ENCODE measurements at regions not wholly inside any gene's neighbourhood (a gene's known extent, or its start where the extent isn't known, plus 50 kb on each side); places are given as distances from the start of the nearest gene placed in this dataset.

DNA sequence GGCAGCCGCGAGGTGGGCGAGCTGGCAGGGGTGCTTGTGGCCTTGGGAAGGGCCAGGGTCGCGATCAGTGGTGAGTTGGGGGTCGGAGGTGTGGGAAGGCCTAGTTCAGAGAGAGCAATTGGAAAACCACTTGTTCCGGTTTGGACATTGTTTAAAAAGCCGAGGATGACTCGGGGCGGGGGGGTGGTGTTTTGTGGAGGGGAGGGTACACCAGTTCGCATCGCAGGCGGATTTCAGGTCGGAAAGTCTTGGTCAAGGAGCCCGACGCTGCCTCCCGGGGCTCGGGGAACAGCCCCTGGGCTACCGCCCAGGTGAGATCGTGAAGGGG is 66.4 kb downstream of the KPNA2 start:
- no peak for DNase-seq (ENCODE audit: unreplicated experiment)
- intact Hi-C loops (cut with micrococcal nuclease): loop anchor here (10.0 kb wide), 2 partner anchors 67 to 107 kb away; partner anchors contain the start of genes C17orf58 and KPNA2
- POLR2A ChIA-PET: interaction anchor here (0.7 to 3.5 kb wide), 7 partner anchors 11 to 385 kb away, joined by 3 to 20 read pairs (median 10); partner anchors contain the start of genes AMZ2 and KPNA2

DNA sequence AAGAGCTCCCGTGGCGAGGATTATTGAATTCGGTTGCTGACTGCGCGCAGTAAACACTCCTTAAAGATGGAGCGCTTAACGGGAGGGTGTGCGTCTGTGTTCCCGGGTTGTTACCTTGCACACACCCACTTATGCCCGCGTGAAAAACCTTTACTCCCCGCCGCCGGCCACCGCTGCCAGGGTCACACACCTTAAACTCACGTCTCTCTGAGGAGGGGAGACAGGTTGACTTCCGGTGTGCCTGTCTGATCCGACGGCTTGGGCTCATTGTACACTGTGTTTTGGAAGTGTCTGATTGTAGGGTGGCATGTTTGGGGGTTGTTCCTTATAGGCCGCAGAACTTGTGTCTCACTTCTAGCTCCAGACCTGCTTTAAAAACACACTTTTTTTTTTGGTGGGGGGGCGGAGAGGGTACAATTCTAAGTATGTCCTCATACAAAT is 66.8 kb downstream of the KPNA2 start:
- intact Hi-C loops (cut with micrococcal nuclease): loop anchor here (10.0 kb wide), 2 partner anchors 68 to 108 kb away; partner anchors contain the start of genes C17orf58 and KPNA2
- CTCF ChIA-PET: interaction anchor here (0.9 to 1.0 kb wide), 2 partner anchors 46 to 107 kb away, joined by 4 read pairs; no protein-coding TSS in a partner anchor
- peaks cover 10% of the 10 kb centered on the region for H3K4me1 Mint-ChIP-seq (ENCODE audit: insufficient read depth, unreplicated experiment)
- H3K27ac Mint-ChIP-seq (ENCODE audit: low read depth, unreplicated experiment): peak overlapping the region; percentile 94
- H3K9me3 Mint-ChIP-seq (ENCODE audit: unreplicated experiment): no peaks in the 10 kb centered on the region
- H3K4me3 Mint-ChIP-seq (ENCODE audit: unreplicated experiment): peak overlapping the region; percentile 96
- DNase-seq (ENCODE audit: unreplicated experiment): peak; percentile 21
- H3K36me3 Mint-ChIP-seq (ENCODE audit: insufficient read depth, unreplicated experiment): peaks cover 11% of the 10 kb centered on the region
- no TSS peak for BruUV-seq (replicated peaks)
- TF ChIP-seq, protein P1, sequence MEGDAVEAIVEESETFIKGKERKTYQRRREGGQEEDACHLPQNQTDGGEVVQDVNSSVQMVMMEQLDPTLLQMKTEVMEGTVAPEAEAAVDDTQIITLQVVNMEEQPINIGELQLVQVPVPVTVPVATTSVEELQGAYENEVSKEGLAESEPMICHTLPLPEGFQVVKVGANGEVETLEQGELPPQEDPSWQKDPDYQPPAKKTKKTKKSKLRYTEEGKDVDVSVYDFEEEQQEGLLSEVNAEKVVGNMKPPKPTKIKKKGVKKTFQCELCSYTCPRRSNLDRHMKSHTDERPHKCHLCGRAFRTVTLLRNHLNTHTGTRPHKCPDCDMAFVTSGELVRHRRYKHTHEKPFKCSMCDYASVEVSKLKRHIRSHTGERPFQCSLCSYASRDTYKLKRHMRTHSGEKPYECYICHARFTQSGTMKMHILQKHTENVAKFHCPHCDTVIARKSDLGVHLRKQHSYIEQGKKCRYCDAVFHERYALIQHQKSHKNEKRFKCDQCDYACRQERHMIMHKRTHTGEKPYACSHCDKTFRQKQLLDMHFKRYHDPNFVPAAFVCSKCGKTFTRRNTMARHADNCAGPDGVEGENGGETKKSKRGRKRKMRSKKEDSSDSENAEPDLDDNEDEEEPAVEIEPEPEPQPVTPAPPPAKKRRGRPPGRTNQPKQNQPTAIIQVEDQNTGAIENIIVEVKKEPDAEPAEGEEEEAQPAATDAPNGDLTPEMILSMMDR (IDR thresholded peaks at IDR 0.05; ENCODE audit: unreplicated experiment): no peak
- POLR2A ChIA-PET: interaction anchor here (0.9 to 3.5 kb wide), 6 partner anchors 10 to 354 kb away, joined by 3 to 20 read pairs (median 10); partner anchors contain the start of genes AMZ2 and KPNA2
- no peaks in the 10 kb centered on the region for H3K27me3 Mint-ChIP-seq (ENCODE audit: insufficient read depth, unreplicated experiment)

More for the DNA sequence above, 66.4 kb downstream of the KPNA2 start:
- Mint-ChIP-seq H3K9me3 (ENCODE audit: unreplicated experiment) (no peaks in the 10 kb centered on the region), H3K4me1 (ENCODE audit: insufficient read depth, unreplicated experiment) (peaks cover 10% of the 10 kb centered on the region), H3K4me3 (ENCODE audit: unreplicated experiment) (peak overlapping the region; percentile 96), H3K27me3 (ENCODE audit: insufficient read depth, unreplicated experiment) (no peaks in the 10 kb centered on the region), H3K27ac (ENCODE audit: low read depth, unreplicated experiment) (peak overlapping the region; percentile 94), H3K36me3 (ENCODE audit: insufficient read depth, unreplicated experiment) (peaks cover 7% of the 10 kb centered on the region)
- CTCF ChIA-PET: interaction anchor here (0.9 to 1.0 kb wide), 2 partner anchors 45 to 107 kb away, joined by 4 read pairs; no protein-coding TSS in a partner anchor
- TF ChIP-seq, protein P1 (IDR thresholded peaks at IDR 0.05; ENCODE audit: unreplicated experiment): no peak
- no TSS peak for BruUV-seq (replicated peaks)

DNA sequence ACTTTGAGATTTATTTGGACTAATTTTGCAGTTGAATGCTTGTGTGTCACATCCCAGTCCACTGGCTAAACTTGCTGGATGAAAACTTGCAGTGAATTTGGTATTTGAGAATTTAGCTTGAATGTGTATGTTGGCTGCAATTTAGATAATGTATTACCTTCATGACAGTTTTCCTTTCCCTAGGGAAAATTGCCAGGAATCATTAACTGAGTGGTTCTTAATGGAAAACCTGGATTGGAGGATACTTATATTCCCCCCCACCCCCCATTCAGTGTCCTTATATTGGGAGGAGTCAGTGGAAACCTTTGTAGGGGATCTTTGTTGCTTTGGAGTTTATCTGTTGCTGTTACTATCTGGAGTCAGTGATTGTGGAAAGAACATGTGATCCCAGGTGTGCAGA is 67.6 kb downstream of the KPNA2 start:
- Mint-ChIP-seq H3K36me3 (ENCODE audit: insufficient read depth, unreplicated experiment) (peaks cover 19% of the 10 kb centered on the region), H3K4me1 (ENCODE audit: insufficient read depth, unreplicated experiment) (peaks cover 10% of the 10 kb centered on the region), H3K4me3 (ENCODE audit: unreplicated experiment) (peak overlapping the region; percentile 96), H3K27me3 (ENCODE audit: insufficient read depth, unreplicated experiment) (no peaks in the 10 kb centered on the region), H3K9me3 (ENCODE audit: unreplicated experiment) (no peaks in the 10 kb centered on the region), H3K27ac (ENCODE audit: low read depth, unreplicated experiment) (peak overlapping the region; percentile 94)
- POLR2A ChIA-PET: interaction anchor here (0.7 to 3.5 kb wide), 6 partner anchors 38 to 353 kb away, joined by 3 to 20 read pairs (median 10); partner anchors contain the start of genes AMZ2 and KPNA2
- no peak for DNase-seq (ENCODE audit: unreplicated experiment)
- CTCF ChIA-PET: no interaction called here
- TSS peak; percentile 31 for BruUV-seq (replicated peaks)
- intact Hi-C loops (cut with micrococcal nuclease): loop anchor here (10.0 kb wide), 2 partner anchors 68 to 108 kb away; partner anchors contain the start of genes C17orf58 and KPNA2
- TF ChIP-seq, protein P1 (IDR thresholded peaks at IDR 0.05; ENCODE audit: unreplicated experiment): no peak

DNA sequence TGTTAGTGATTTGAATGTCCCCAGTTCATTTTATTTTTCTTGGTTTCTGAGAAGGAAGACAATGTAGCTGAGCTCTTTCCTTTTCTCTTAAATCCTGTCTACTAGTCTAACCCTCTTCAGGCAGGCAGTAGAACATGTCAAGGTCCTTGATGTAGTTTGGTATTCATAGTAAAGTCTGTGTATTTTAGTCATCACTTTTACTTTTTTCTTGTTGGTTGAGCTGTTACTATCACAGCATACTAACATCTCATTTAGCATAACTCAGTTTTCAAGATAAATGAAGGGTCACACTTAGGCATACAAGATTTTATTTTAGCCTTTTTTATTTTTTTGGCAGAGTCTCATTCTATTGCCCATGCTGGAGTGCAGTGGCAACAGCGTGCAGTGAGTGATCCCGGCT is 70.5 kb downstream of the KPNA2 start:
- POLR2A ChIA-PET: interaction anchor here (0.5 to 1.4 kb wide), 6 partner anchors 25 to 141 kb away, joined by 3 to 4 read pairs (median 4); partner anchors contain the start of gene KPNA2
- H3K4me1 Mint-ChIP-seq (ENCODE audit: insufficient read depth, unreplicated experiment): peaks cover 15% of the 10 kb centered on the region
- CTCF ChIA-PET: interaction anchor here (0.6 kb wide), 1 partner anchor 593 kb away, joined by 3 read pairs; no protein-coding TSS in a partner anchor
- TF ChIP-seq, protein P1 (IDR thresholded peaks at IDR 0.05; ENCODE audit: unreplicated experiment): no peak
- no TSS peak for BruUV-seq (replicated peaks)
- H3K27ac Mint-ChIP-seq (ENCODE audit: low read depth, unreplicated experiment): no peak overlapping the region
- DNase-seq (ENCODE audit: unreplicated experiment): no peak
- no peaks in the 10 kb centered on the region for H3K27me3 Mint-ChIP-seq (ENCODE audit: insufficient read depth, unreplicated experiment)
- H3K9me3 Mint-ChIP-seq (ENCODE audit: unreplicated experiment): peaks cover 7% of the 10 kb centered on the region
- H3K4me3 Mint-ChIP-seq (ENCODE audit: unreplicated experiment): no peak overlapping the region
- intact Hi-C loops (cut with micrococcal nuclease): loop anchor here (10.0 kb wide), 2 partner anchors 71 to 111 kb away; partner anchors contain the start of genes C17orf58 and KPNA2
- peaks cover 25% of the 10 kb centered on the region for H3K36me3 Mint-ChIP-seq (ENCODE audit: insufficient read depth, unreplicated experiment)

All from MCF 10A (cell line).